ENCODE measurements at regions not wholly inside any gene's neighbourhood (a gene's known extent, or its start where the extent isn't known, plus 50 kb on each side); places are given as distances from the start of the nearest gene placed in this dataset.
"Not testable (repeated sequence)": the region's sequence is repeated elsewhere in the genome, so short reads cannot be mapped to it uniquely, and the experiment has no call there.

DNA sequence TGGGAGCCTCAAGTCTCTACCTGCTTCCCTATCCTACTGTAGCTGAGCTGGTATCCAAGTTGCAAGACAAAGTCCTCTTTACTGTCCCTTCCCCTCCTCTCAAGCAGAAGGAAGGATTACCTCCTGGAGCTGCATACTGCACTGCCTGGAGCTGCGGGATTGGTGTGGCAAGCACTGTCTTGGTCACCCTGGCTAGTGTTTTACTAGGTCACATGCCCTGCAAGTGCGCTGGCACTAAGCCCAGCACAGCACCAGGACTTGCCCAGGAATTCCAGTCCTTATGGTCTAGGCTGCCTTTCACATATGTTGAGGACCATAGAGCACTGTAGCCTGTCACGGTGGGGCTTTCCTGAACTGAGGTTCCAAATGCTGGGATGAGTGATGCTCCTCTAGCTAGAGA, 227.3 kb upstream of the ZC4H2 start:
- CTCF ChIA-PET: no interaction called here
- no peak for DNase-seq (ENCODE audit: low spot score)
- TF ChIP-seq, protein P1, sequence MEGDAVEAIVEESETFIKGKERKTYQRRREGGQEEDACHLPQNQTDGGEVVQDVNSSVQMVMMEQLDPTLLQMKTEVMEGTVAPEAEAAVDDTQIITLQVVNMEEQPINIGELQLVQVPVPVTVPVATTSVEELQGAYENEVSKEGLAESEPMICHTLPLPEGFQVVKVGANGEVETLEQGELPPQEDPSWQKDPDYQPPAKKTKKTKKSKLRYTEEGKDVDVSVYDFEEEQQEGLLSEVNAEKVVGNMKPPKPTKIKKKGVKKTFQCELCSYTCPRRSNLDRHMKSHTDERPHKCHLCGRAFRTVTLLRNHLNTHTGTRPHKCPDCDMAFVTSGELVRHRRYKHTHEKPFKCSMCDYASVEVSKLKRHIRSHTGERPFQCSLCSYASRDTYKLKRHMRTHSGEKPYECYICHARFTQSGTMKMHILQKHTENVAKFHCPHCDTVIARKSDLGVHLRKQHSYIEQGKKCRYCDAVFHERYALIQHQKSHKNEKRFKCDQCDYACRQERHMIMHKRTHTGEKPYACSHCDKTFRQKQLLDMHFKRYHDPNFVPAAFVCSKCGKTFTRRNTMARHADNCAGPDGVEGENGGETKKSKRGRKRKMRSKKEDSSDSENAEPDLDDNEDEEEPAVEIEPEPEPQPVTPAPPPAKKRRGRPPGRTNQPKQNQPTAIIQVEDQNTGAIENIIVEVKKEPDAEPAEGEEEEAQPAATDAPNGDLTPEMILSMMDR (conservative IDR thresholded peaks at IDR 0.05; ENCODE audit: low read depth): no peak
- POLR2A ChIA-PET (ENCODE audit: low non-redundant PET): no interaction called here
- H3K27ac ChIP-seq: no peak overlapping the region

DNA sequence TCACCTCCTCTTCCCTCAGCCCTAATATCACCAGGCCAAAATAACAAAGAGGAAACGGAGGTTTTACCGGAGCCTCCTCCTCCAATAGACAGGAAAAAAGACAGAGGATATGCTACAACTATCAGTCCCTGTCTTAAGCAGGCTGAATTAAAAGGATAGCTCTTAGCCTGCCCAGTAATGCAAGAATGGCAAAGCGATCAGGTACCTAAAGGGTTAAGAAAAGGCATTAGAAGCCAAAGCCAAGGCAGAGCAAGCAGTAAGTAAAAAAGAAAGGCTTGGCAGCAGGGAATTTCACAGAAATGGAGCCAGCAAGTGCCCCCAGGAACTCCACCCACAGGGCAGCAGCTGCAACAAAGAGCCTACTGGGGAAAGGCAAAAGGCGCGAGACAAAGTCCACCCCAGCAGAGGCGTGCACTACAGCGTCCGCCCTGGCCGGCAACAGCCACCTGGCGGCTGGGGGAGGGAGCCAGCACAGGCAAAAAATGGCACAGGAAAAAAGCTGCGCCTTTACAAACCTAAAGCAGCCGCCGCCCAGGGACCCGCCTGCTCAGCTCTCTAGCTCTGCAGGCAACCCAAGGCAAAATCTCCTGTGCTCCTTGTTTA, 220.6 kb upstream of the ZC4H2 start:
- CTCF ChIA-PET: interaction anchor here (0.5 kb wide), 1 partner anchor 201 kb away, joined by 3 read pairs; no protein-coding TSS in a partner anchor
- no peak for DNase-seq (ENCODE audit: low spot score)

DNA sequence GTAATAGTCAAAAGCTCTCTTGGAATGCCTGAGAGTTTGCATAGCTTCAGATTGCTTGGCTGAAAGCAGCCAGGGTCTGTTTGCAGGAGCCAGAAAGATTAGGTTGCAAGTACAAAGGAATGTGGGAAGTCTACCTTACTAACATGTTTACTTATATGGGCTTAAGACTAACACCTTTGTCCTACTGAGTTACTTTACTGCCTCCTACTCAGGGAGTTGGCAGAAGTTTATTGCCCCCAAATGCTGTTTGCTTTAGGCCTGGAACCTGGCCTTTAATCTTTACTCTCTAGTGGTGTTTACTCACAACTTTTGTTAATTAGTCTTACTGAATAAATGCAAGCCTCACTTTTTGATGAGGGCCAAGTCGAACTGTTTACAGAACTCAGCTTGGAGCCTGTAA, 219.4 kb upstream of the ZC4H2 start:
- TF ChIP-seq, protein P1 (conservative IDR thresholded peaks at IDR 0.05; ENCODE audit: low read depth): no peak
- ChIA-PET CTCF (no interaction called here), POLR2A (ENCODE audit: low non-redundant PET) (no interaction called here)
- DNase-seq (ENCODE audit: low spot score): no peak
- H3K27ac ChIP-seq: no peak overlapping the region

More for the DNA sequence above, 220.6 kb upstream of the ZC4H2 start:
- TF ChIP-seq, protein P1 (conservative IDR thresholded peaks at IDR 0.05; ENCODE audit: low read depth): no peak
- H3K27ac ChIP-seq: no peak overlapping the region
- POLR2A ChIA-PET (ENCODE audit: low non-redundant PET): no interaction called here

DNA sequence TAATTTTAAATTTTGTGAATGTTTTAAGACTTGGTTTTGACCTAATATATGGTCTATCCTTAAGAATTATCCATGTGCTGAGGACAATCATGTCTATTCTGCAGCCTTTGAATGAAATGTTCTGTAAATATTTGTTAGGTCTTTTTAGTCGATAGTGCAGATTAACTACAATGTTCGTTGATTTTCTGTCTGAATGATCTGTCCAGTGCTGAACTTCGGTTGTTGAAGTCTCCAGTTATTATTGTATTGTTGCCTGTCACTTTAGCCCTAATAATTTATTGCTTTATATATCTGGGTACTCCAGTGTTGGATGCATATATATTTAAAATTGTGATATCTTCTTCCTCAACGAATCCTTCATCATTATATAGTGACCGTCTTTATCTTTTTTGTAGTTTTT, 218.3 kb upstream of the ZC4H2 start:
- CTCF ChIA-PET: no interaction called here

GRCh38 chrX:65163325-65163724, 187.1 kb upstream of the ZC4H2 start:
- CTCF ChIA-PET; POLR2A ChIA-PET (ENCODE audit: low non-redundant PET); DNase-seq (ENCODE audit: low spot score); H3K27ac ChIP-seq: not testable (repeated sequence)

More for the DNA sequence above, 218.3 kb upstream of the ZC4H2 start:
- DNase-seq (ENCODE audit: low spot score): no peak
- H3K27ac ChIP-seq: no peak overlapping the region
- TF ChIP-seq, protein P1 (conservative IDR thresholded peaks at IDR 0.05; ENCODE audit: low read depth): no peak
- POLR2A ChIA-PET (ENCODE audit: low non-redundant PET): no interaction called here

GRCh38 chrX:65148232-65148631, 172.0 kb upstream of the ZC4H2 start:
- TF ChIP-seq, protein P1 (conservative IDR thresholded peaks at IDR 0.05; ENCODE audit: low read depth): no peak
- ChIA-PET CTCF (no interaction called here), POLR2A (ENCODE audit: low non-redundant PET) (no interaction called here)
- H3K27ac ChIP-seq: no peak overlapping the region
- DNase-seq (ENCODE audit: low spot score): no peak

- POLR2A ChIA-PET (ENCODE audit: low non-redundant PET): no interaction called here
- CTCF ChIA-PET: no interaction called here
- H3K27ac ChIP-seq: no peak overlapping the region
- TF ChIP-seq, protein P1 (conservative IDR thresholded peaks at IDR 0.05; ENCODE audit: low read depth): no peak
- DNase-seq (ENCODE audit: low spot score): no peak
These were observed 160.2 kb upstream of the ZC4H2 start for GRCh38 chrX:65136424-65136823.

All from RWPE1 (cell line).